ENCODE measurements at regions not wholly inside any gene's neighbourhood (a gene's known extent, or its start where the extent isn't known, plus 50 kb on each side); places are given as distances from the start of the nearest gene placed in this dataset.

GRCh38 chr13:104314926-104315535 lies 1248.8 kb upstream of the SLC10A2 start:
- DNase-seq (ENCODE audit: low spot score in 2 of 2) = no peak
- no peaks in the 10 kb centered on the region for H3K9me3 ChIP-seq
- TF ChIP-seq, protein P1, sequence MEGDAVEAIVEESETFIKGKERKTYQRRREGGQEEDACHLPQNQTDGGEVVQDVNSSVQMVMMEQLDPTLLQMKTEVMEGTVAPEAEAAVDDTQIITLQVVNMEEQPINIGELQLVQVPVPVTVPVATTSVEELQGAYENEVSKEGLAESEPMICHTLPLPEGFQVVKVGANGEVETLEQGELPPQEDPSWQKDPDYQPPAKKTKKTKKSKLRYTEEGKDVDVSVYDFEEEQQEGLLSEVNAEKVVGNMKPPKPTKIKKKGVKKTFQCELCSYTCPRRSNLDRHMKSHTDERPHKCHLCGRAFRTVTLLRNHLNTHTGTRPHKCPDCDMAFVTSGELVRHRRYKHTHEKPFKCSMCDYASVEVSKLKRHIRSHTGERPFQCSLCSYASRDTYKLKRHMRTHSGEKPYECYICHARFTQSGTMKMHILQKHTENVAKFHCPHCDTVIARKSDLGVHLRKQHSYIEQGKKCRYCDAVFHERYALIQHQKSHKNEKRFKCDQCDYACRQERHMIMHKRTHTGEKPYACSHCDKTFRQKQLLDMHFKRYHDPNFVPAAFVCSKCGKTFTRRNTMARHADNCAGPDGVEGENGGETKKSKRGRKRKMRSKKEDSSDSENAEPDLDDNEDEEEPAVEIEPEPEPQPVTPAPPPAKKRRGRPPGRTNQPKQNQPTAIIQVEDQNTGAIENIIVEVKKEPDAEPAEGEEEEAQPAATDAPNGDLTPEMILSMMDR (IDR thresholded peaks at IDR 0.05) = no peak
- no peaks in the 10 kb centered on the region for H3K27me3 ChIP-seq
- H3K4me1 ChIP-seq = no peaks in the 10 kb centered on the region
- H3K36me3 ChIP-seq = no peaks in the 10 kb centered on the region
- H3K27ac ChIP-seq = no peak overlapping the region
- H3K4me3 ChIP-seq = no peak overlapping the region
- intact Hi-C loops (cut with DNase I) = no loop called here

DNA sequence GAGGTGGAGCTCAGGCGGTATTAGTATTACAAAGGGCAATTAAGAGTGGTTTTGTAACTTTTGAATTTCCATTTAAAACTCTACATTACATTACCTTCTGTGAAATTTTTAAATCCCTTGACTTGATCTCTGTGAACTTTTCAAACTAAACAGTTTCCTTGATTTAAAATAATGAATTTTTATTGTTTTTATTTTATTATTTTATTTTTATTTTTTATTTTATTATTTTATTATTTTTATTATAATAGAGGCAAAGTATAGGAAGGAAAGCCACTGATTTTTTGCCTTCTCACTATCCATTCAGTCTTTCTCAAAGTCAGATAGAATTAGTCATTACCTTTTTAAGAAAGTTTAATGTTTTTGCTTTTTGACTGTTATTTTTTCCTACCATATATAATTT lies 1248.1 kb upstream of the SLC10A2 start:
- no peak overlapping the region for H3K27ac ChIP-seq
- H3K9me3 ChIP-seq = no peaks in the 10 kb centered on the region
- no peaks in the 10 kb centered on the region for H3K27me3 ChIP-seq
- intact Hi-C loops (cut with DNase I) = no loop called here
- H3K36me3 ChIP-seq = no peaks in the 10 kb centered on the region
- H3K4me3 ChIP-seq = no peak overlapping the region
- TF ChIP-seq, protein P1 (IDR thresholded peaks at IDR 0.05) = no peak
- no peak for DNase-seq (ENCODE audit: low spot score in 2 of 2)
- H3K4me1 ChIP-seq = no peaks in the 10 kb centered on the region

DNA sequence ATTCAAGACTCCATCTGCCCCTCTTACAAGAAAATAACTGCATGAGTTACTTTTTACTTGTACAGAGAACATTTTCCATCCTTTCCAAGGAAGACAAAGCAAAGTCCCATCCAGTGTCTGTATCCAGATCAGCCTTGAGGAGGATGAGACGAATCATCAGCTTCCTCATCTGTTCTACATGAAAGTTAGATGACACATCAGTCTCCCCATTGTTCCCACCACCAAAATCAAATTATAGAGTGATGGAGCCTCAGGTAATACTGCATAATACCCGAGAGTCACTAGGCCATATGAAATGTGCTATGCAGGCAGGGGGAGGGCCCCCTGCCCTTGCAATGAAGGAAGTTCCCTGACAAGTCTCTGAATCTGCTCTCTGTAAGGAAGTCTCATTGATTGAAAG lies 1244.6 kb upstream of the SLC10A2 start:
- TF ChIP-seq, protein P1 (IDR thresholded peaks at IDR 0.05) = no peak
- intact Hi-C loops (cut with DNase I) = no loop called here

GRCh38 chr13:104309431-104309830 lies 1243.2 kb upstream of the SLC10A2 start:
- intact Hi-C loops (cut with DNase I) = no loop called here
- TF ChIP-seq, protein P1 (IDR thresholded peaks at IDR 0.05) = no peak
- no peak for DNase-seq (ENCODE audit: low spot score in 2 of 2)
- H3K4me3 ChIP-seq = no peak overlapping the region
- no peaks in the 10 kb centered on the region for H3K9me3 ChIP-seq
- no peak overlapping the region for H3K27ac ChIP-seq
- H3K4me1 ChIP-seq = no peaks in the 10 kb centered on the region
- no peaks in the 10 kb centered on the region for H3K27me3 ChIP-seq
- no peaks in the 10 kb centered on the region for H3K36me3 ChIP-seq

More for the DNA sequence above, 1244.6 kb upstream of the SLC10A2 start:
- Histone ChIP-seq H3K27ac (no peak overlapping the region), H3K9me3 (no peaks in the 10 kb centered on the region), H3K4me3 (no peak overlapping the region), H3K36me3 (no peaks in the 10 kb centered on the region), H3K27me3 (no peaks in the 10 kb centered on the region), H3K4me1 (no peaks in the 10 kb centered on the region)
- no peak for DNase-seq (ENCODE audit: low spot score in 2 of 2)

- DNase-seq (ENCODE audit: low spot score in 2 of 2) = no peak
- H3K9me3 ChIP-seq = no peaks in the 10 kb centered on the region
- no peaks in the 10 kb centered on the region for H3K27me3 ChIP-seq
- TF ChIP-seq, protein P1 (IDR thresholded peaks at IDR 0.05) = no peak
- intact Hi-C loops (cut with DNase I) = no loop called here
- no peaks in the 10 kb centered on the region for H3K4me1 ChIP-seq
- no peak overlapping the region for H3K4me3 ChIP-seq
- no peak overlapping the region for H3K27ac ChIP-seq
- H3K36me3 ChIP-seq = no peaks in the 10 kb centered on the region
Observed at GRCh38 chr13:104301171-104301975, 1235.2 kb upstream of the SLC10A2 start.

All from ascending aorta (tissue), 2 donors.